C4-2B (cell line): ENCODE measurements at regions not wholly inside any gene's neighbourhood (a gene's known extent, or its start where the extent isn't known, plus 50 kb on each side); places are given as distances from the start of the nearest gene placed in this dataset.

ENCODE experiments used
- CTCF ChIP-seq: fragments of 450-650 bp; conservative IDR thresholded peaks from 2 replicates; pipeline ENCODE4 v1.5.1; 2017; ENCODE audit warnings: mild to moderate bottlenecking
- ZFX ChIP-seq: fragments of 450-650 bp; IDR thresholded peaks from 2 replicates; pipeline ENCODE4 v1.6.1; 2017

DNA sequence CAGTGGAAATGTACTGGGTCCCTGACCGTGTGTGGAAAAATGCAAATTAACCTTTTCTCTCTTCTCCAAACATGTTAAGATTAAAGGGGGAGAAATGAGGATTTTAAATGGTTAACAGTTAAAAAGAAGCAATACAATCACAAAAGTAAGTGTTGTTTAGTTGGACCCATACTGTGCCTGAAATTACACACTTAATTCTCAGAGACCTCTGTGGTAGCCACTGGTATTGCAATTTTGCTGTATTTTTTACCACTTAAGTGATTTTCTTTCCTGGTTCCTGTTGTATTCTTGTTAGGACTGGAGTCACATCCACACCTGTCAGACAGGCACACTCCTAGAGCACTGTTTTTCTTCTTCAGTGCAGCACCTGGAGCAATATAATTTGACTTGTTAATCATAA, 179.6 kb upstream of the PDGFD start:
- TF ChIP-seq CTCF (peak; percentile 66), ZFX (no peak)
